Neutrophil (primary cell): ENCODE measurements at regions not wholly inside any gene's neighbourhood (a gene's known extent, or its start where the extent isn't known, plus 50 kb on each side); places are given as distances from the start of the nearest gene placed in this dataset.

ENCODE experiments used
- H3K27ac ChIP-seq: fragments of 200-600 bp; sonication (generic); 2 replicates; pipeline ENCODE4 v1.5.1; 2016; ENCODE audit warnings: mild to moderate bottlenecking, moderate library complexity
- H3K27me3 ChIP-seq: fragments of 200-600 bp; sonication (generic); 2 replicates; pipeline ENCODE4 v1.6.0; 2016; ENCODE audit warnings: mild to moderate bottlenecking
- H3K36me3 ChIP-seq: fragments of 200-600 bp; sonication (generic); 2 replicates; pipeline ENCODE4 v1.5.1; 2017
- H3K4me1 ChIP-seq, 2 experiments: fragments of 200-600 bp in 1 of 2; sonication (generic) in 1 of 2; 1 replicate in 1 of 2; 2 replicates in 1 of 2; pipeline versions ENCODE4 v1.5.1 to v1.6.1; 2013 to 2016; ENCODE audit warnings: low read depth in 1 of 2, low read length in 1 of 2, mild to moderate bottlenecking in 1 of 2, moderate library complexity in 1 of 2; ENCODE audit not compliant: control insufficient read depth in 1 of 2, insufficient read depth in 1 of 2
- H3K4me3 ChIP-seq, 2 experiments: fragments of 200-600 bp in 1 of 2; sonication (generic) in 1 of 2; 1 replicate in 1 of 2; 2 replicates in 1 of 2; pipeline ENCODE4 v1.5.1; 2013 to 2016; ENCODE audit warnings: low read depth in 1 of 2, low read length in 1 of 2, mild to moderate bottlenecking in 1 of 2, moderate library complexity in 1 of 2
- H3K9me3 ChIP-seq: fragments of 200-600 bp; sonication (generic); 2 replicates; pipeline ENCODE4 v1.5.1; 2016
- TF ChIP-seq, protein P1 (sequence below): fragments of 200-600 bp; sonication (generic); IDR thresholded peaks from 2 replicates; pipeline ENCODE4 v1.5.1; 2016; ENCODE audit warnings: antibody characterized with exemption

DNA sequence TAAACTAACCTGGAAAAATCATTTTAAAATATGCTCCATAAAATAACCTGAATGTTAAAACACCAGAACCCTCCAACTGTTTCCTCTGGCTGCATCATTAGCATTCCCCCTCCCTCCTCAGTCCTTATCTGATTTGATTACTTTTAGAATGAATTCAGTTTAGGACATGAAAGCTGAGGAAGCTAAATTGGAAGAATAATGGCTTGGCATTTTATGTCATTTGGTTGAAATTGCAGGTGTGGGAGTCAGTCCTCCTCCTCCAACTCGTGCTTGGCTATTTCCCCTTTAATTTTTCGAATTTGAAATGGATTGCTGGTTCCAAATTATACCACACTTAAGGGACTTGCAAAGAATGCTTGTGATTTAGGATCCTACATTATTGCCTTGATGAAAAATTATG is 473.0 kb upstream of the STXBP6 start:
- no peak overlapping the region for H3K27ac ChIP-seq
- no peaks in the 10 kb centered on the region for H3K36me3 ChIP-seq
- H3K4me3 ChIP-seq: no peak overlapping the region
- TF ChIP-seq, protein P1, sequence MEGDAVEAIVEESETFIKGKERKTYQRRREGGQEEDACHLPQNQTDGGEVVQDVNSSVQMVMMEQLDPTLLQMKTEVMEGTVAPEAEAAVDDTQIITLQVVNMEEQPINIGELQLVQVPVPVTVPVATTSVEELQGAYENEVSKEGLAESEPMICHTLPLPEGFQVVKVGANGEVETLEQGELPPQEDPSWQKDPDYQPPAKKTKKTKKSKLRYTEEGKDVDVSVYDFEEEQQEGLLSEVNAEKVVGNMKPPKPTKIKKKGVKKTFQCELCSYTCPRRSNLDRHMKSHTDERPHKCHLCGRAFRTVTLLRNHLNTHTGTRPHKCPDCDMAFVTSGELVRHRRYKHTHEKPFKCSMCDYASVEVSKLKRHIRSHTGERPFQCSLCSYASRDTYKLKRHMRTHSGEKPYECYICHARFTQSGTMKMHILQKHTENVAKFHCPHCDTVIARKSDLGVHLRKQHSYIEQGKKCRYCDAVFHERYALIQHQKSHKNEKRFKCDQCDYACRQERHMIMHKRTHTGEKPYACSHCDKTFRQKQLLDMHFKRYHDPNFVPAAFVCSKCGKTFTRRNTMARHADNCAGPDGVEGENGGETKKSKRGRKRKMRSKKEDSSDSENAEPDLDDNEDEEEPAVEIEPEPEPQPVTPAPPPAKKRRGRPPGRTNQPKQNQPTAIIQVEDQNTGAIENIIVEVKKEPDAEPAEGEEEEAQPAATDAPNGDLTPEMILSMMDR: no peak
- H3K9me3 ChIP-seq: no peaks in the 10 kb centered on the region
- H3K4me1 ChIP-seq: no peaks in the 10 kb centered on the region
- H3K27me3 ChIP-seq: no peaks in the 10 kb centered on the region

DNA sequence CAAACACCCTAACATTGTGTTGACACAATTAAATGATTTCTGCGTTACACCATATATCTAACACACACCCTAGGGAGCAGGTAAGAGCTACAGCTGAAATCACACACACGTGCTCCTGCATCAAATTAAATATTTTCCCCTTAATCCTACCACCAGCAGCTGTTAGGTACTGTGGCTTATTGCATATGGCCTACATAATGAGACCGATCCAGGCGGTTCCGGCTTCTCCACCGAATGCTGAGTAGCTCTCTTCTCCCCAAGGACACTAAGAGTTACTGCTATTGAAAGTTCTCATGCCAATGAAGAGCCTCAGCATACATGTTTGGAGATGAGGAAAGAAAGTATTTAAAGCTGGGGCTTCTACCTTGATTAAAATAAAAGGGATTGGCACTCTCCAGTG is 472.2 kb upstream of the STXBP6 start:
- TF ChIP-seq, protein P1: no peak
- Histone ChIP-seq H3K27me3 (no peaks in the 10 kb centered on the region), H3K4me1 (no peaks in the 10 kb centered on the region), H3K4me3 (no peak overlapping the region), H3K9me3 (no peaks in the 10 kb centered on the region), H3K36me3 (no peaks in the 10 kb centered on the region), H3K27ac (no peak overlapping the region)

DNA sequence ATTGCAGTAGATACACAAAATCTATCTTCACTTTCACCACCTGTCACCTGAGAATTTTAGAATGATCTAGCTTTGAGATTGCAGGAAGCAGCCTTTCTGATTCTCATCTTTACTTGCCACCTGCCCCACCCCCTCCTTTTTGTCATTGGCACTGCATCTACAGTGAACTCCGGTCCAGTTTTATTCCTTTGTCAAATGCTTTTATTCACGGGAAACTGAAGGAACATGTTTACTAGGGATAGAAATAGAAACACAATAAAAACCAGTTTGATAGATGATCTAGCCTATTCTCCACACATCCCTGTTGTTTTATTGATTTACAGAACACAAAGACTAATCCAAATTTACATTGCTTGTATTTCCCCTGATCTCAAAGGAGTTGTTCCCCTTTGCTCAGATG is 471.7 kb upstream of the STXBP6 start:
- TF ChIP-seq, protein P1: no peak
- no peaks in the 10 kb centered on the region for H3K36me3 ChIP-seq
- no peaks in the 10 kb centered on the region for H3K27me3 ChIP-seq
- no peaks in the 10 kb centered on the region for H3K9me3 ChIP-seq
- H3K27ac ChIP-seq: no peak overlapping the region
- no peaks in the 10 kb centered on the region for H3K4me1 ChIP-seq
- H3K4me3 ChIP-seq: no peak overlapping the region

DNA sequence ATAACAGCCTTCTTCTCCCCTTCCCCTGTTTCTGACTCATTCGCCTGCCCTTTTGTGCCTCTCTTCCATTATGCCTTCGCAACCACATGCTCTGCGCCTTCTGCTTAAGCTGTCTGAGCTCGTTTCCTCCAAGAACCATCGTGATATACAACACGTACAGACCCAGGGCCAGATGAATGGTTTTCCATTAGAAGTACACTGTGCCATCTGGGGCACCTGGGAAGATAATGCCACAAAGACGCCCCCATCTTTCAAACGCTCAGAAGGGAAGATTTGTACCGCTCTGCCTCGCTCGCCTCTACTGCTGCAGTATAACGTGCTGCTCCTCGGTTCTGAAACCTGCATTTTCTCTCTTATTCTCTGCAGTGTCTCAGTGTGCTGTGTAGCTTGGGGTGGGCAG is 470.9 kb upstream of the STXBP6 start:
- Histone ChIP-seq H3K27ac (no peak overlapping the region), H3K27me3 (no peaks in the 10 kb centered on the region), H3K9me3 (no peaks in the 10 kb centered on the region), H3K36me3 (no peaks in the 10 kb centered on the region), H3K4me3 (no peak overlapping the region), H3K4me1 (no peaks in the 10 kb centered on the region)
- TF ChIP-seq, protein P1: no peak

DNA sequence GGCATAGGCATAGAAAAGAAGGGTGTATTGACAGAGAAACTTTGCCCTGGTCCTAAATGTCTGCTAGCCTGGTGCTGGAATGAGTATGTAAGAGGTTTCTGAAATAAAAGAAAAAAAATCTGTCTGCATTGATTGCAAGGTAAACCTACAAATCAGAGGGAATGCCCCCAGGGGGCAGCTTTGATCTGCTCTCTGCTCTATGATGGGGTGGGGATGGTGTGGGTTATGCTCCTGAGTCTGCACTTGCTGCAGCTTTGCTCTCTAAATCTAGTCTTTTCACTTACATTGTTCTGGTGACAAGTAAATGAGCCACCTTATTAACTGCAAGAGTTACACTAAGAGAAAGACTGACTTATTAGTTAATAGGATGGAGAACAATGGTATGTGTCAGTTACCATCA is 468.4 kb upstream of the STXBP6 start:
- Histone ChIP-seq H3K27ac (no peak overlapping the region), H3K4me3 (no peak overlapping the region), H3K27me3 (no peaks in the 10 kb centered on the region), H3K4me1 (no peaks in the 10 kb centered on the region), H3K9me3 (no peaks in the 10 kb centered on the region), H3K36me3 (no peaks in the 10 kb centered on the region)
- TF ChIP-seq, protein P1: no peak

DNA sequence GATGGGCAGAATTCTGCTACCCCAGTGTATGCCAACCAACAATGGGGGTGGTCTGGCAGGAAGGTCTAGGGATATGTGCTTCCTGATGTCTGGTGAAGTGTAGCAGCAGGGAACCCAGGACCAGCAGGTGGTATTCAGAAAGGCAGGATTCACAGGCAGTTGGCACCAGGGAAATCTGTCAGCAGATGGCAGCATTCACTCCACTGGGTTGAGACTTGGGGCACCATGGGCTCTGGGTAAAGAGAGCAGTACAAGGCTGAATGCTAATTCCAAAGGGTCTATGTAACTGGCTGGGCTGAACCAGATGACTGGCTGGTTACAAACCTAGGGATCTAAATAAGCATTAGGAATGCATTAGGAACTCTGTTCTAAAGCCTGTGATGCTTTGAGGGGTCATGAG is 466.9 kb upstream of the STXBP6 start:
- Histone ChIP-seq H3K4me3 (no peak overlapping the region), H3K4me1 (no peaks in the 10 kb centered on the region), H3K9me3 (no peaks in the 10 kb centered on the region), H3K27ac (no peak overlapping the region), H3K27me3 (no peaks in the 10 kb centered on the region), H3K36me3 (no peaks in the 10 kb centered on the region)
- TF ChIP-seq, protein P1: no peak
